Testis (tissue), 2 donors: ENCODE measurements at regions not wholly inside any gene's neighbourhood (a gene's known extent, or its start where the extent isn't known, plus 50 kb on each side); places are given as distances from the start of the nearest gene placed in this dataset.
A peak's percentile ranks its signal among the peaks of the same experiment; 100 is the strongest.

Experiments used
- DNase-seq: peaks from one replicate; pipeline ENCODE4 v3.0.0-alpha.2; 2019
- H3K27ac ChIP-seq, 2 donors: fragments of 200-600 bp; sonication (generic); one replicate each; pipeline ENCODE4 v1.5.1; 2019
- H3K27me3 ChIP-seq: fragments of 200-600 bp; sonication (generic); one replicate; pipeline ENCODE4 v1.5.1; 2019
- H3K36me3 ChIP-seq: fragments of 200-600 bp; sonication (generic); one replicate; pipeline ENCODE4 v1.5.1; 2017; ENCODE audit warnings: low read depth; ENCODE audit errors: missing control alignments
- H3K4me1 ChIP-seq: fragments of 200-600 bp; sonication (generic); one replicate; pipeline ENCODE4 v1.5.1; 2019
- H3K4me3 ChIP-seq, 2 donors: fragments of 200-600 bp; sonication (generic); one replicate each; pipeline ENCODE4 v1.5.1; 2017 to 2019
- H3K9me3 ChIP-seq: fragments of 200-600 bp; sonication (generic); one replicate; pipeline ENCODE4 v1.5.1; 2017
- CTCF ChIP-seq, 3 experiments: fragments of 450-650 bp in 2 of 3; fragments of 200-600 bp in 1 of 3; sonication (generic) in 1 of 3; IDR thresholded peaks; one replicate each; pipeline ENCODE4 v1.5.1; 2016 to 2019; ENCODE audit warnings: antibody characterized with exemption in 3 of 3, mild to moderate bottlenecking in 2 of 3, moderate library complexity in 1 of 3
- POLR2A ChIP-seq: fragments of 450-650 bp; IDR thresholded peaks from one replicate; pipeline ENCODE4 v1.6.1; 2017; ENCODE audit warnings: antibody characterized with exemption, mild to moderate bottlenecking, moderate library complexity
- WGBS, 2 donors: methylation state at CpG; one replicate each; pipeline ENCODE4 v1.1.5; 2018; 5-methylcytosine and 5-hydroxymethylcytosine counted together
- intact Hi-C: fragments of 100-400 bp; cut with DNase I; formaldehyde crosslinking; loops from one replicate; pipeline ENCODE4 v1.15.1; 2023; ENCODE audit warnings: low total_unique reads

- peak overlapping the region; percentile 33 to 85 for H3K27ac ChIP-seq
Measured at GRCh38 chr9:96050048-96050860, 174.8 kb downstream of the ERCC6L2 start.

GRCh38 chr9:96048956-96049831 is 173.7 kb downstream of the ERCC6L2 start:
- H3K36me3 ChIP-seq: no peaks in the 10 kb centered on the region
- H3K27ac ChIP-seq: peak overlapping the region; percentile 83 to 85
- H3K4me3 ChIP-seq: peak overlapping the region; percentile 8 to 27
- WGBS, 2 donors: 47 to 53% methylated on average over 8 to 39 of the region's 39 CpGs
- intact Hi-C loops: no loop called here
- peak; percentile 23 for DNase-seq
- TF ChIP-seq CTCF (IDR thresholded peaks at IDR 0.05): no peak
- no peak for TF ChIP-seq POLR2A
- H3K27me3 ChIP-seq: no peaks in the 10 kb centered on the region
- no peaks in the 10 kb centered on the region for H3K9me3 ChIP-seq
- H3K4me1 ChIP-seq: peaks cover 37% of the 10 kb centered on the region

More at GRCh38 chr9:96050048-96050860, 174.8 kb downstream of the ERCC6L2 start:
- Histone ChIP-seq H3K4me3 (peak overlapping the region; percentile 8 to 27), H3K36me3 (no peaks in the 10 kb centered on the region), H3K4me1 (peaks cover 37% of the 10 kb centered on the region), H3K9me3 (no peaks in the 10 kb centered on the region), H3K27me3 (no peaks in the 10 kb centered on the region)
- WGBS, 2 donors: 63 to 66% methylated on average over 12 to 30 of the region's 30 CpGs
- TF ChIP-seq CTCF (IDR thresholded peaks at IDR 0.05): no peak
- no peak for TF ChIP-seq POLR2A
- DNase-seq: no peak
- intact Hi-C loops: no loop called here

GRCh38 chr9:96048104-96048955 is 172.8 kb downstream of the ERCC6L2 start:
- Histone ChIP-seq H3K4me3 (peak overlapping the region in 1 of 2 donors; percentile 27), H3K27me3 (no peaks in the 10 kb centered on the region), H3K9me3 (no peaks in the 10 kb centered on the region), H3K27ac (peak overlapping the region; percentile 83 to 85), H3K36me3 (no peaks in the 10 kb centered on the region), H3K4me1 (peaks cover 37% of the 10 kb centered on the region)
- DNase-seq: peak; percentile 70
- TF ChIP-seq POLR2A (no peak), CTCF (IDR thresholded peaks at IDR 0.05) (no peak)
- intact Hi-C loops: no loop called here
- WGBS, 2 donors: 15 to 21% methylated on average over 20 to 24 of the region's 24 CpGs

GRCh38 chr9:96047741-96048103 is 172.2 kb downstream of the ERCC6L2 start:
- intact Hi-C loops: no loop called here
- Histone ChIP-seq H3K4me3 (no peak overlapping the region), H3K27me3 (no peaks in the 10 kb centered on the region), H3K4me1 (peaks cover 33% of the 10 kb centered on the region), H3K27ac (peak overlapping the region; percentile 83 to 85), H3K9me3 (no peaks in the 10 kb centered on the region), H3K36me3 (no peaks in the 10 kb centered on the region)
- 53 to 59% methylated on average over 10 of the region's 10 CpGs for WGBS, 2 donors
- TF ChIP-seq CTCF (IDR thresholded peaks at IDR 0.05) (no peak), POLR2A (no peak)
- DNase-seq: peak; percentile 36
